Epithelial cell of esophagus (primary cell): ENCODE measurements at regions not wholly inside any gene's neighbourhood (a gene's known extent, or its start where the extent isn't known, plus 50 kb on each side); places are given as distances from the start of the nearest gene placed in this dataset.
A peak's percentile ranks its signal among the peaks of the same experiment; 100 is the strongest.

Source experiments
- DNase-seq: peaks from one replicate; pipeline ENCODE4 v3.0.0; 2010; ENCODE audit warnings: low read depth
- H3K4me3 ChIP-seq: 2 replicates; pipeline ENCODE4 v1.5.1; 2011; ENCODE audit warnings: mild to moderate bottlenecking, low read length, control low read depth
- TF ChIP-seq, protein P1 (sequence below): IDR thresholded peaks from 2 replicates; pipeline ENCODE4 v1.5.1; 2011; ENCODE audit warnings: low read depth, mild to moderate bottlenecking, low read length, control low read depth, inconsistent platforms; ENCODE audit not compliant: insufficient read depth; ENCODE audit errors: missing control alignments

DNA sequence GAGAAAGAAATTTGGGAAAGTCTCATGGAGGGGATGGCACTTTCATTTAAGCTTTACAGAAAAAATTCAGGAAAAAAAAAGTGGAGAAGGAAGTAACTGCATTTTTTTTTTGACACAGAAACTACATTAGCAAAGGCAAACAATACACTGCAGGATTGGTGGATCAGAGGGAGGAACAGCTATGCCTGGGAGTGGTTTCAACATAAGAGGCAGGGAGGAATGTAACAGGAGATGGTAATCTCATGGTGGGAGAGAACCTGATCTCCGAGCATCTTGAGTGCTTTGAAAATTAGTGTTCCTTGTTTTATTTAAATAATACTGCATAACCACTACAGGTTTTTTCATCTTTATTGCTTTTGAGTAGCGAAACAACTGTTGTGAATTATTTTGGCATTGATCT, 249.4 kb downstream of the FAM170A start:
- TF ChIP-seq, protein P1, sequence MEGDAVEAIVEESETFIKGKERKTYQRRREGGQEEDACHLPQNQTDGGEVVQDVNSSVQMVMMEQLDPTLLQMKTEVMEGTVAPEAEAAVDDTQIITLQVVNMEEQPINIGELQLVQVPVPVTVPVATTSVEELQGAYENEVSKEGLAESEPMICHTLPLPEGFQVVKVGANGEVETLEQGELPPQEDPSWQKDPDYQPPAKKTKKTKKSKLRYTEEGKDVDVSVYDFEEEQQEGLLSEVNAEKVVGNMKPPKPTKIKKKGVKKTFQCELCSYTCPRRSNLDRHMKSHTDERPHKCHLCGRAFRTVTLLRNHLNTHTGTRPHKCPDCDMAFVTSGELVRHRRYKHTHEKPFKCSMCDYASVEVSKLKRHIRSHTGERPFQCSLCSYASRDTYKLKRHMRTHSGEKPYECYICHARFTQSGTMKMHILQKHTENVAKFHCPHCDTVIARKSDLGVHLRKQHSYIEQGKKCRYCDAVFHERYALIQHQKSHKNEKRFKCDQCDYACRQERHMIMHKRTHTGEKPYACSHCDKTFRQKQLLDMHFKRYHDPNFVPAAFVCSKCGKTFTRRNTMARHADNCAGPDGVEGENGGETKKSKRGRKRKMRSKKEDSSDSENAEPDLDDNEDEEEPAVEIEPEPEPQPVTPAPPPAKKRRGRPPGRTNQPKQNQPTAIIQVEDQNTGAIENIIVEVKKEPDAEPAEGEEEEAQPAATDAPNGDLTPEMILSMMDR = no peak
- no peak overlapping the region for H3K4me3 ChIP-seq
- peak; percentile 5 for DNase-seq

DNA sequence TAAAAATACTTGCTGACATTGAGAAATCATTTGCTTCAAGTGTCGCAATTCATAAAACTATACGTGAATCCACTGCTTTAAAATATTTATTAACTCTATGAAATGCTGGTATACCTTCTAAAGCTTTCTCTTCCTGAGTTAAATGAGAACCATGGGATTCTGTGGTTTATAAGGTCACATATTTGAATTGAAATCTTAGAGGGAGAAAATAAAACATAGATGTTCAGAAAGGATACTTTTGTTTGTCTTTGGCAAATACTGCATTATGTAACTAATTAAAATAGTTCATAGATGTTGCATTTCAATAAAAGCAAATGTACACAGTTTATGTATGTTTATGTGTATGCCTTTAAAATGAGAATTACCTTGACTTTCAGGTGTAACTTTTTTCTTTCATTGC, 250.1 kb downstream of the FAM170A start:
- H3K4me3 ChIP-seq = no peak overlapping the region
- TF ChIP-seq, protein P1 = no peak

DNA sequence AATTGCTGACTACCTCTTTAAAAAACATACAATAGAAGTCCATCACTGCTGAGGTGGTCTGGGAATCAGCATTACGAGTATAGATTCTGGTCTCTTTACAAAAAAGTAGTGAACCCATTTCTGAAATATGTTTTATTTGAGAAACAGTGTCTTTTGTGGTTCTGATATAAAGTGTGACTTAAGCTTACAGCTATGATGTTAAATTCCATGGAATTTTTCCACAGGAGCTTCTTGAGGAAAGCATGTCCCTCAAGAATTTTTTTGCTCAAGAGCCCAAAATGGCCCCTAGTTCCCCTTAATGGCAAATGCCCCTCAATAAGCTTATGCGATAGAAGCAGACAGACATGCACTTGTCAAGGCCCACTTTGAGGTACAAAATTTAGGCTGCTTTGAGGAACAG, 265.7 kb downstream of the FAM170A start:
- TF ChIP-seq, protein P1 = no peak
- DNase-seq = no peak
- H3K4me3 ChIP-seq = no peak overlapping the region

More for the DNA sequence above, 250.1 kb downstream of the FAM170A start:
- DNase-seq = no peak

DNA sequence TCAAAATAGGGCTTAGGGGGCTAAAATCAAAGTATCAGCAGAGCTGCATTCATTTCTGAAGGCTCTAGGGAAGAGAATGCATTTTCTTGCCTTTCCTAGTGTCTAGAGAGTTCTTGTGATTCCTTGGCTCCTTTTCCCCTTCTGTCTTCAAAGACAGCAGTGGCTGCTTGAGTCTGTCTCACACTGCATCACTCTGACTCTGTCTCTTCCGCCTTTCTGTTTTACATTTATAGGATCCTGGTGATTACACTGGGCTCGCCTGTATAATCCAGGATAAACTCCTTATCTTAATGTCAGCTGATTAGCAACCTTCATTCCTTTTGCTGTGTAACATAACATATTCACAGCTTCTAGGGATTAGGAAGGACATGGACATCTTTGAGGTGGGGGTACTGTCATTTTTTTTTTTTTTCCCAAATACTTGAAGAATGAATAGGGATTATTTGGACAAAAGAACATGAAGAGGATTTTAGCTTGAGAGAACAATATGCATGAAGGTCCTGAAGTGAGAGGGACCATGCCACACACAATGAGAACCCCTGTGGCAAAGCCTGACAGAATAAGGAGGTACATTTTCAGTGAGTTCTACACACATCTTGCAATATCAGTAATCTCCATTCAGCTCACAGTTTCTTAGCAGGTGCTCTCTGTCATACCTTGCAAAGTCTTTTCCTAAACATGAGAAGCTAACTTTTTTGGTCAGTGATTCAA, 267.6 kb downstream of the FAM170A start:
- DNase-seq = no peak
- TF ChIP-seq, protein P1 = no peak
- H3K4me3 ChIP-seq = no peak overlapping the region

DNA sequence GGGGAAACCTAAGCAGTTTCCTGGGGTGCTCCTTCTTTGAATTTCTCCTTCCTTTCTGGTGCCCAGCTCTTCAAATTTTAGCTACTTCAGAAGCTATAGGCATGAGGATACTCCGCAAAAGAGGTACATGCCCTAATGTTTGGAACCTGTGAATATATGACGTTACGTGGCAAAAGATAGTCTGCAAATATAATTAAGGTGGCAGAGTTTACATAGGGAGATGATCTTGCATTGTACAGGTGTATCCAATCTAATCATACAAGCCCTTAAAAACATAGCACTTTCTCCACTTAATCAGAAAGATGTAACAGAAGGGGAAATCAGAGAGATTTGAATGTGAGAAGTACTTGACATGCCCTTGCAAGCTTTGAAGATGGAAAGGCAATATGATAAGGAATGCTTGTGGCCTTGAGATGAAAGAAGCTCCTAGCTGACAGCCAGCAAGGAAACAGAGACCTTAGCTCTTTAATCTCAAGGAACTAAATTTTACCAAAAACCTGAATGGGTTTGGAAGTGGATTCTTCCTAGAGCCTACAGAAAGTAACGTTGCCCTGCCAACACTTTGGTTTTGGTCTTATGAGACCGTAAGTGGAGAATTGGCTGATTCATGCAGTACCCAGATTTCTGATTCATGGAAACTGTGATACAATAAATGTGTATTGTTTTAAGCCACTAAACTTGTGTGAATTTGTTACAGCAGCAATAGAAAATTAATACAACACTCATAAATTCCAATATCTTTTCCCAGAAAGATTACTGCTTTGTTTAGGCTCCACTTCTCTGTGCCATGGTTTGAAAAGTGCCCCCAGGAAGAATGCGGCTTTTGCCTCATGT, 268.4 kb downstream of the FAM170A start:
- peak; percentile 5 for DNase-seq
- no peak overlapping the region for H3K4me3 ChIP-seq
- TF ChIP-seq, protein P1 = no peak

DNA sequence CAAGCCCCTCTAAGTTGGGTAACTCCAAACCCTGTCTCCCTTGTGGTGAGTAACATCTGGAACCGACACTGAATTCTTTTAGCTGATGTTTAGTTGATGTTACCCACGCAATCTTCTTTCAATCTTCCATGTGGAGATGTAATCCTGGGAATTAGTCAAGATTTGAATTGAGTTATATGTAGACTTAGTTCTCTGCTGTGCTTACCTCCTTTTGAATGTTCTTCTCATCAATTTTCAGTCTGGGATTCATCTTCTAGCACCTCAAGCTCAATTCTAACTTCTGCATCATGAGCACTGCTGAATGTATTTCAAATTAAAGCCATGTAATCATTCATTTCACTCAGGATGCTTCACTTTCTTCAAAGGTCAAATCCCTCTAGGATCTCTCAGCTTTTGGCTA, 270.6 kb downstream of the FAM170A start:
- no peak for DNase-seq
- TF ChIP-seq, protein P1 = no peak
- no peak overlapping the region for H3K4me3 ChIP-seq

DNA sequence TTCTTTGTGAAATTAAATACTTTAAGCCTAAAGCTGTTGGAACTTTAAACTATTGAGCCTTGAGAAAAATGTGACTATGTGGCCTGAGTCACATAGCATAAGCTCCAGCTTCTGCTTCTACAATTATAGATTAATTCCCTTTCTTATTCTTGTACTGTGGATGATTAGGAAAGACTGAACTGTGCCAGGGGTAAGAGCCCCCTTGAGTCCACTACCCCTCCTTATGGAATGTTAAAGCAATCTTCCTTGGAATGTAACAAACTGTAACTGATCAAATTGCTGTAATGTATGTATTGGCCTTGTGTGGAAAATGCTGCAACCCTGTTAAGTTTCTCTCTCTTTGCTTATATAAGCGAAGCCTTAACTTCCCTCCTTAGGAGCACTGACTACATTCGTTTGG, 273.2 kb downstream of the FAM170A start:
- DNase-seq = no peak
- no peak overlapping the region for H3K4me3 ChIP-seq
- TF ChIP-seq, protein P1 = no peak
